ENCODE measurements at regions not wholly inside any gene's neighbourhood (a gene's known extent, or its start where the extent isn't known, plus 50 kb on each side); places are given as distances from the start of the nearest gene placed in this dataset.

GRCh38 chr2:192267484-192267883 is 72.8 kb upstream of the TMEFF2 start:
- TF ChIP-seq CTCF (IDR thresholded peaks at IDR 0.05) (no peak), ZFX (IDR thresholded peaks at IDR 0.05; ENCODE audit: borderline replicate concordance) (no peak)

Measured in 22Rv1 (cell line).